ENCODE measurements at regions not wholly inside any gene's neighbourhood (a gene's known extent, or its start where the extent isn't known, plus 50 kb on each side); places are given as distances from the start of the nearest gene placed in this dataset.
A peak's percentile ranks its signal among the peaks of the same experiment; 100 is the strongest.
"Not testable (repeated sequence)": the region's sequence is repeated elsewhere in the genome, so short reads cannot be mapped to it uniquely, and the experiment has no call there.

DNA sequence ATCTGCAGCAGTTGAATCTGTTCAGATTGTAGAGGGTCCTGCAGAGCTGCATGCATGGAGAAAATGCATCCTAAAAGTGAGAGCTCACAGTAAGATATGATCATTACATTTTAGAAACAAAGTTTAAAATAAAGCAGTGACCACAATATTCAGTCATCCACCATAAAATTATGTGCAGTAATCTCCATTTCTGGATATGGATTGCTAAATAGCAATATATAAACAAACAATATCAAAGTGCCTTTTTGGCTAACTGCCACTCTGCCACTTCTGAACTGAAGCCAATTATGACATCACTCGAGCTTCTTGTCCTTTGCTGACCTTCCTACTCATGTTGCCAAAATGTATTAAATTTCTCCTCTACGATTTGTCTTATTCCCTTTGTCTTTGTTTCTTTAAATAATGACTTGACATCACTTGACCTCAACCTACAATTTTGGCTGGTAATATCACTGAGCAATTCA, 262.0 kb upstream of the CXADR start:
- DNase-seq, result no peak

DNA sequence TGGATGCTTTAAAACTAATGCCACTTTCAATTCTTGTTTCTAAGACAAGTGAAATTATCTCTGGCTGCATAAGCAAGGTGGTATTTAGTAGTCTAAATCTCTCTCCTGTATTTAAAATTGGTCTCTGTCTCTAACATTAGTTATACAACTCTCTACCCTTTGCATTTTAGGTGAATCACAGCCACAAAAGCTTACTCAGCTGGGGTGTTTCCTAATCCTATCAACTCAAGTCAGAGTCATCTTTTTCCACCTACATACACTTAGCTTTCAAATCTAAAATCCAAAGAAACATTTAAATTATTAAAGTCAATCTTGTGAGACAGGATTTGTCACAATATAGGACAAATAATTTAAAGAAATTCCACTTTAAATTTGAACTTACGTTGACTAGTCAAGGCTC, 255.1 kb upstream of the CXADR start:
- DNase-seq, result no peak

DNA sequence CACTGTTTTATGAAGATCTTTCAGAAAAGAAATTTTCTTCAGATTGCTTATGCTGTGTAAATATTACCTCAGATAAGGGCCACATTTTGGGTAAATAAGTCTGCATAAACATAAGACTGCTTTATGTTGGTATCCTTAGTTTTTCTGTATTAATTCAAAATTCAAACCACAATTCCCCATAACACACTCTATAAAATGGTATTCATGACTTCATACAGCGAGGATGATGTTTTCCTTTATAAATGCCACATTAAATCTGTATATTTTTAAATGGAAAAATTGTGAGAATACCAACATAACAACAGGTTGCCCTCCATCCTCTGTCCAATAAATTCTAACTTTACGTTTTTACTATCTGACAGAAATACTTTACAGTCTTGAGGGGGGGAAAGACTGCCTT, 248.7 kb upstream of the CXADR start:
- no peak for DNase-seq

DNA sequence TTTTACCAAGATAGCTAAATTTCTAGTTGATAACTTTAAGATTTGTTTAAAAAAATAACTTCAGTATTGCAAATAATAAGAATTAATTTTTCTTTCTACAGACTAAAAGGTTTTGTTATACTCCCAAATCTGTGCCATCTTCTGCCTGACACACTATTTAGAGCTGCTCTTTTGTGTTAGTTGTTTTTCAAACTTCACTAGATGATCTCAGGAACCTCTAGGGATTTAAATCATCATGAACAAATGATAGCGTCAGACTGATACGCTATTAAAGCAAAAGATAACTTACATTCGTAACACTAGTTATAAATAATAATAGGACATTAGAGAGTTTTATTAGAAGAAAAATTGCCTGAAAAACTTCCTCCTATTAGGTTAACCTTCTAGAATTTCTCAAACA, 243.1 kb upstream of the CXADR start:
- DNase-seq, result no peak

DNA sequence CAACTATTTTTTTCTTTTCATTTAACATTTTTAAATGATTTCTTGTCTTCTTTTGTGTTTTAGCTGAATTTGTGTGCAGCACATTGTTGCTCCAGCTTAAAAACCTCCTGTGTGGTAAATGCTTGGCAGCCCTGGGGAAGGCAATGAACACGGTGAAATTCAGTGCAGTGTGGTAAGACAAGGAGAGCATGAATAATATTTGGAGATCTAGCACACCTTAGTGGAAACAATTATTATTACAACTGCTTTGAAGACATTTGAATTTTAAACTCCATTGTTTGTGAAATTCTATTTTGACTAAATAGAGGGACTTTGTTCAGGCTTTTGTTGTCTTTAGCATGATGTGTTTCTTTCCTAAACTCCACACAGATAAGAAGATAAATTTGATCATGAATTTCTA, 242.6 kb upstream of the CXADR start:
- DNase-seq, result no peak

DNA sequence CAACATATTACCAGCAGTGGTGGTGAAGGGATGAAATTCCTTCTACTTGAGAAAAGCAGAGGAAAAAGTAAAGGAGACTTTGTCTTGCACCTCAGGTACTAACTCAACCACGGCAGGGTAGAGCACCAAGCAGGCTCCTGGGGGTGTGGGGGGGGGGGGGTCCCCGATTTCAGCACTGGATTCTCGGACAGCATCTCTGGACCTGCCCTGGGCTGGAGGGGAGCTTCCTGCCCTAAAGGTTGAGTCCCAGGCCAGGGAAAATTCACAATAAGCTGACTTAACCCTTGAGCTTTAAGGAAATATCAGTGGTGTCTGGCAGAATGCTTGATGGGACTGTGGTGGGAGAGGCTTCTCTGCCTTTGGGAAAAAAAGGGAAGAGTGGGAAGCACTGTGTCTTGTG, 233.2 kb upstream of the CXADR start:
- DNase-seq, result no peak

DNA sequence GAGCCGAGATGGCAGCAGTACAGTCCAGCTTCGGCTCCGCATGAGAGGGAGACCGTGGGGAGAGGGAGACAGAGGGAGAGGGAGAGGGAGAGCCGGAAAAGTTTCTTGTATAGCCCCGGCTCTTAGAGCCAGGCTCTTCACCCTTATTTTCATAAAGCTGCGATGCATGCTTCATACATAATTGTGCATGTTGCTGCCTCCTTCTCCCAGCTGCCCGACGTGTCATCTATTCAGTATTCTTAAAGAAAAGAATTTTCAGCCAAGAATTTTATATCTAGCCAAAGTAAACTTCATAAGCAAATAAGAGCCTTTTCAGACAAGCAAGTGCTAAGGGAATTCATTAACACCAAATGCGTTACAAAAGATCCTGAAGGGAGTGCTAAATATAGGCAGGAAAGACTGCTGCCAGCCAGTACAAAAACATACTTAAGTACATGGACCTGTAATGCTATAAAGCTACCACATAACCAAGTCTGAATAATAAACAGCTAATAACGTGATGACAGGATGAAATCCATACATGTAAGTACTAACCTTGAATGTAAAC, 219.8 kb upstream of the CXADR start:
- DNase-seq, result not testable (repeated sequence)

DNA sequence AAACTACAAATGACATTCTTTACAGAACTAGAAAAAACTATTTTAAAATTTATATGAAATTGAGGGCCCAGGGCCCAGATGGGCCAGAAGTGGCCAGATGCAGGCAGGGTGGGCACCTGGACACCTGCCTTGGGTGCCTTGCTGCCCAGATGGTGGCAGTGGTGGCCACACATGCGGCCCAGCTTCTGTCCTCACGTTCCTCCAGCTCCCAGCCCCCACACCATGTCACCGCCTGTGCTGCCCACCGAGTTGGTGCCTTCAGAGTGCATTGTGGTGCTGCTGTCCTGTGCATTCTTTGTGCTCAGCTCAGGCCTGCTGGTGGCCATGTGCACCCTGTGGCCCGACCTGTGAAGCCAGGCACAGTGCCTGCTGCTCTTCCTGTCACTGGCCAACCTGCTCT, 216.8 kb upstream of the CXADR start:
- DNase-seq, result no peak

DNA sequence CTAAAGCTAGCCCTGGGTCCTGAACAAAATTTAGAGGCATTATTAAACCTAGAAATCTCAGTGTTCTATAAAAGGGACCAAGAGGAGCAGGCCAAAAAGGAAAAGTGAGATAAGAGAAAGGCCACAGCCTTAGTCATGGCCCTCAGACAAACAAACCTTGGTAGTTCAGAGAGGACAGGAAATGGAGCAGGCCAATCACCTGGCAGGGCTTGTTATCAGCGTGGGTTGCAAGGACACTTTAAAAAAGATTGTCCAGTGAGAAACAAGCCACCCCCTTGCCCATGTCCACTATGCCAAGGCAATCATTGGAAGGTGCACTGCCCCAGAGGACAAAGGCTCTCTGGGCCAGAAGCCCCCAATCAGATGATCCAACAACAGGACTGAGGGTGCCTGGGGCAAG, 213.3 kb upstream of the CXADR start:
- DNase-seq, result not testable (repeated sequence)

DNA sequence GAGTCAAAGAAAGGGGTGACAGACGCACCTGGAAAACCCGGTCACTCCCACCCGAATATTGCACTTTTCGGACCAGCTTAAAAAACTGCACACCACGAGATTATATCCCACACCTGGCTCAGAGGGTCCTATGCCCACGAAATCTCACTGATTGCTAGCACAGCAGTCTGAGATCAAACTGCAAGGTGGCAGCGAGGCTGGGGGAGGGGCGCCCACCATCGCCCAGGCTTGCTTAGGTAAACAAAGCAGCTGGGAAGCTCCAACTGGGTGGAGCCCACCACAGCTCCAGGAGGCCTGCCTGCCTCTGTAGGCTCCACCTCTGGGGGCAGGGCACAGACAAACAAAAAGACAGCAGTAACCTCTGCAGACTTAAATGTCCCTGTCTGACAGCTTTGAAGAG, 185.1 kb upstream of the CXADR start:
- DNase-seq, result not testable (repeated sequence)

DNA sequence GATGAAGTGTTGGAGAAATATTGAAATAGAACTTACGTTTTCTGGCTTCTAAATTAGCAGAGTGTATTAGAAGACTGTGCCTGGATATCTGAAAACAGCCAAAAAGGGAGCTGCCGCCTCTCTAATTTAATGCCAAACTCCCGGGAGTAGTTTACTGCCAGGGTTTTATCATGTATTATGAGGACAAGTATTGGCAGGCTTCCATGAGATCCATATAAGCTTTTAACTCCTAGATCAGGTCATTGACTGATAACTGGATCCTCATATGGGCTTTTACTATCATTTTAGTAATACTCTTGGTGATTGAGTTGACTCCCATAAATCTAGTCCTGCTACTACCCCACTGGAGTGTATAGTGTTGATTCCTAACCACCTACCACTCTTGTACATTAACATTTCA, 178.4 kb upstream of the CXADR start:
- DNase-seq, result no peak

DNA sequence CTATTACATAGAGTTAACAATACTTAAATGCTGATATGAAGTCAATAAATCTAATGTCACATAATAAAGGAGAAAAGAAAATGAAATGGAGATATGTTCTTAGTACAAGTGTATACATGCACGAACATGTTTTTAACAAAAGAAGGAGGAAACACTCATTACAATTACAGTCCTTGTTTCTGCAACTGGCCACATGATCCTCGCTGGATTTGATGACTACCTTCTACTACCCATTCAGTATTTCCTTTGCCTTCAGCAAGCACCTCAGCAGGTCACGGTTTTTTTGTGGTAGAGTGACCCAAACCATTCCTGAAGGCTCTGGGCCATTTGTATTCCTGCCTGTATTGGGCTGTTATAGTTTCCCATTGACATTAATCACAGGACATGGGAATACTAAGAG, 172.8 kb upstream of the CXADR start:
- no peak for DNase-seq

DNA sequence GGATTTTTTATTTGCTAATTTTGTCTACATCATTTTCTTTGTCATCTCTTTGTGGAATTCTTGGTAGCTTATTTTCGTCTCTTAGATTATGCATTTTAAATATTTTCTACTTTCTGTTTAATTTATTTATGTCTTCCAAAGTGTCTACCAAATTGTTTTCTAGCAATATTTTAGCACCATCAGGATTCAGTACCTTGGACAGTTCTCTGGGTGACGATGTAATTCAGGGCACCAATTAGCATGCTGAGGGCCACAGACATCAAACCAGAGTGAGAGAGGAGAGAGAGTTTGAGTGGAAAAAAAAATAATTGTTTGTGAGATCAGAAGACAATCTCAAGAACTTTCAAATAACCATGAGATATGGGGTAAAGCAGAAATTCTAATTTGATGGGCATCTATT, 169.8 kb upstream of the CXADR start:
- DNase-seq, result peak; percentile 32

DNA sequence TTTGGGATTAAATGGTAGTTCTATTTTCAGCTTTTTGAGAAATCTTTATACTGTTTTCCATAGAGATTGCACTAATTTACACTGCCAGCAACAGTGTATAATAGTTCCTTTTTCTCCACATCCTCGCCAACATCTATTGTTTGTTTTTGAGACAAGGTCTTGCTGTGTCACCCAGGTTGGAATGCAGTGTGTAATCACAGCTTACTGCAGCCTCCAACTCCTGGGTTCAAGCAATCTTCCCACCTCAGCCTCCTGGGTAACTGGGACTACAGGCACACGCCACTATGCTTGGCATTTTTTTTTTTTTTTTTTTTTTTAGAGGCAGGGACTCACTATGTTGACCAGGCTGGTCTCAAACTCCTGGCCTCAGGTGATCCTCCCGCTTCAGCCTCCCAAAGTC, 164.5 kb upstream of the CXADR start:
- no peak for DNase-seq

DNA sequence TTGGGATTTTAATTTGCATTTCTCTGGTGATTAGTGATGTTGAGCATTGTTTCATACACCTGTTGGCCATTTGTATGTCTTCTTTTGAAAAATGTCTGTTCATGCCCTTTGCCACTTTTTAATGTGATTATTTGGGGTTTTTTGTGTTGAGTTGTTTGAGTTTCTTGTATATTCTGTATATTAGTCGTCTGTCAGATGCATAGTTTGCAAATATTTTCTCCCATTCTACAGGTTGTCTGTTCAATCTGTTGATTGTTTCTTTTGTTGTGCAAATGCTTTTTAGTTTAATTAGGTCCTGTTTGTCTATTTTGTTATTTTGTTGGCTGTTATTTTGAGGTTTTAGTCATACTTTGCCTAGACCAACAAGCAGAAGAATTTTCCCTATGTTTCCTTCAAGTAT, 164.0 kb upstream of the CXADR start:
- DNase-seq, result no peak

DNA sequence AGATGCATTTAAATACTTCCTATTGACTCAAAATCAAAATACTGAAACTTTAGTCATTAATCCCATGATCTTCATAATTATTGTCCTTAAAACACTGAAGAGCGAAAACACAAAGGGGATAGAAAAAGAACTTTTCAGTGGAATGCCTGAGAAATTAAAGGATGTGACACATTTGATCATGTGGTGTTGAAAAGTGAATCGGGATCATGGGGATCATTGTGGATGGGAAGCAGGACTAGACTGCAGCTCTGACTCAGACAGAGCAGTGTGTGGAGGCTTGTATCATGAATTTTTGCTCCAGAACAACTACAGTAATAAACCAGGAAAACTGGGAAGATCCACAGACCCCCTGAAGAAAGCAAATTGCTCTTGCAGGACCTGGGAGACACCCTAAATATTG, 161.1 kb upstream of the CXADR start:
- no peak for DNase-seq

DNA sequence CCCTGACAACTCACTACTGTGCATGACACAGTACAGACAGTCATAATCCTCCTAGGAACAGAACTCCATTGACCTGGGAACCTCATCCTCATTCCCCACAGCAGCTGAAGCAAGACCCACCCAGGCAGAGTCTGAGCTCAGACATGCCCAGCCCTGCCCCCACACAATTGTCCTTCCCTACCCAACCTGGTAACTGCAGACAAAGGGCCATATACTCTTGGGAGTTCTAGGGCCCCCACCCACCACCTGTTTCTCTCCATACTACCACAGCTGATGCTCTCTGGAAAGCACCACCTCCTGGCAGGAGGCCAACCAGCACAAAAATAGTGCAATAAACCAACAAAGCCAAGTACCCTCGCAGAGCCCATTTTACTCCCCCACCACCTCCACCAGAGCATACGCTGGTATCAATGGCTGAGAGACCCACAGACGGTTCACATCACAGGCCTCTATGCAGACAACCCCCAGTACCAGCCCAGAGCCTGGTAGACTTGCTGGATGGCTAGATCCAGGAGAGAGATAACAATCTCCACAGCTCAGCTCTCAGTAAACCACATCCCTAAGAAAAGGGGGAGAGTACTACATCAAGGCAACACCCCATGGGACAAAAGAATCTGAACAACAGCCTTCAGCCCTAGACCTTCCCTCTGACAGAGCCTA, 159.7 kb upstream of the CXADR start:
- no peak for DNase-seq

DNA sequence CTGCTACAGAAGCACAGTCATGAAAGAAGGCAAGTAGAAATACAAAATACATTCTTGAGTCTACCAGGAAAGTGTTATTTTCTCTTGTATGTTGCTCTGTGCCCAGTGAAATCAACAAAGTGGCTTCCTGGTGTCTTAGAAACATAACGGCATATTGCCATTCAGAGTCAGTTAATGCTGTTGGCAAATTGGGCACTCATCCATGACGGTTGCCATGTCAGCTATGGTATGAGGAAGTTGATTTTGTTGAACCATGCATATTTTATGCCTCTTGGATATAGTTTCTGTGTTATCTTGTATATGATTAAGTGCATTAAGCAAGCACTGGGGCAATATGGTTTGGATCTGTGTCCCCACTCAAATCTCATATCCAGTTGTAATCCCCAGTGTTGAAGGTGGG, 153.1 kb upstream of the CXADR start:
- no peak for DNase-seq

DNA sequence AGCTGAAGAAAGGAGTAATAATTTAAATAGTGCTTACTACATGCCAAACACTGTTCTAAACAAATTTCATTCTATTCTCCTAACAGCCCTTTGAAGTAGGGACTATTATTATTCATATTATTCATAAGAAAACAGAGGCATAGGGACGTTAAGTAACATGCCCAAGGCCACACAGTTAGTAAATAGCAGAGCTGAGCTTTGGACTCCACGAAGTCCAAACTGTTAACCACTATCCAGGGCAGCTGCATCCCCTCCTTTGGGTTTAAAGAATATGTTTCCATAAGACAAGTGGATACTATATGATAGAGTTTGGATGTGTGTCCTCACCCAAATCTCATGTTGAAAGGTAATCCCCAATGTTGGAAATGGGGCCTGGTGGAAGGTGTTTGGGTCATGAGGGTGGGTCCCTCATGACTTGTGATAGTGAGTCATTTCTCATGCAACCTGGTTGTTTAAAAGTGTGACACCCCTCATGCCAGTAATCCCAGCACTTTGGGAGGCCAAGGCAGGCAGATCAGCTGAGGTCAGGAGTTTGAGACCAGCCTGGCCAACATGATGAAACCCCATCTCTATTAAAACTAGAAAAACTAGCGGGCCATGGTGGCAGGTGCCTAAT, 144.0 kb upstream of the CXADR start:
- DNase-seq, result no peak

DNA sequence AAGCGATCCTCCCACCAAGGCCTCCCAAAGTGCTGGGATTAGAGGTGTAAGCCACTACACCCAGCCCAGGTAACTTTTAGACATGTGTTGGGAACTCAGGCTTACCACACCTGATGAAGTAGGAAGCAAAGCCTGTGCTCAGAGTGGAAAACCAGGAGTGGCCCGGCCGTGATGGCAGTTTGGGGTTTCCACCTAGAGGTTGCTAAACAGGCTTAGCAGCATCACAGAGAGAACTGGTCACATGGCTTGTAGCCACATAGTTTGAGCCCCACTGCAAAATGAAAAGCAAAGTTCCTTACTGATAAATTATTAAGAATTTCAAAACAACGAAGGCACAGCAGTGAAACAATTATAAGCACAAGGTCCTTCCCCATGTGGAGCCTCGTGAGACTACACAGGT, 142.6 kb upstream of the CXADR start:
- no peak for DNase-seq

DNA sequence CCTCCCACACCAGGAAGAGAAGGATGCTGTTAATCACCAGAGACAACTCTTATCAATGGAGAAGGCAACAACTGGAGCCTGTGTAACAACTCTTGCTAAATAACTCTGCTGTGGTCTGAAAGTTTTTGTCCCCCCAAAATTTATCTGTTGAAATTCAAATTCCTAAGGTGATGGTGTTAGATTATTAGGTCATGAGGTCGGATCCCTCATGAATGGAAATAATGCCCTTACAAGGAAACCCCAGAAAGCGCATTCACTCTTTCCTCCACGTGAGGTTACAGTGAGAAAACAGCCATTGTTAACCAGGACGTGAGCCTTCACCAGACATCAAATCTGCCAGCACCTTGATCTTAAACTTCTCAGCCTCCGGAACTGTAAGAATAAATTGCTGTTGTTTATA, 141.9 kb upstream of the CXADR start:
- no peak for DNase-seq

DNA sequence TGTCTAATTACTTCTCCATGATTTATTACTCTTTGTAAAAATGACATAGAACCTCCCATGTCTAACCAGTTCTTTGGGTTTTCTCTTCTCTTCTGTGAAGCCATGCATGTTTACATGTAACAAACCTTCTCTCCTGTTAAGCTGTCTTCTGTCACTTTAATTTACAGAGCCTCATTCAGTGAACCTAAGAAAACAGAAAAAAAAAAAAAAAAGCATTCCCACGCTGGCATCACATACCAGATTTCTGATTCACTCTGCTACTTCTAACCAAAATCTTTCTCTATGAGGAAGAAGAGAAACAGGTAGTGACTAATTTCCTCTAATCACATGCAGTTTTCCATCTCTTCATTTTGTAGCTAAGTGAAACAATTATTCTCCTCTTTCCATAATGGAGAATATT, 141.4 kb upstream of the CXADR start:
- DNase-seq, result peak; percentile 37

DNA sequence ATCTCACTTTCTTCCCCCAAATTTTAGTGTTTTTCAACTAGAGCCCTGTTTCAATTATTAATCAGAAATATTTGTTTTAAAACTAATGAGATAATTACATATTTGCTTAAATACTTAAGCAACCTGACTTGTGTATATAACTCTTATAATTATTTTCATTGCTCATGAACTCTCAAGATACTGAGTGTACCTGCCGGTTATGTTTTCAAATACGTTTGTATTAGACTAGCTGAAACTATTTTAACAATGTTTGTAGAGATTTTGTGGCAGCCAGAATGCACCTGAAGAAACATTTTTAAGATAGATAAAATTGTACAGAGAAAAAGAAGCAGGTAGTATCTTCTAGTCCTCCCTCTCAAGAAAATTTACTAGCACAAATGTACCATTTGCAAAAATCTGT, 140.6 kb upstream of the CXADR start:
- DNase-seq, result no peak

DNA sequence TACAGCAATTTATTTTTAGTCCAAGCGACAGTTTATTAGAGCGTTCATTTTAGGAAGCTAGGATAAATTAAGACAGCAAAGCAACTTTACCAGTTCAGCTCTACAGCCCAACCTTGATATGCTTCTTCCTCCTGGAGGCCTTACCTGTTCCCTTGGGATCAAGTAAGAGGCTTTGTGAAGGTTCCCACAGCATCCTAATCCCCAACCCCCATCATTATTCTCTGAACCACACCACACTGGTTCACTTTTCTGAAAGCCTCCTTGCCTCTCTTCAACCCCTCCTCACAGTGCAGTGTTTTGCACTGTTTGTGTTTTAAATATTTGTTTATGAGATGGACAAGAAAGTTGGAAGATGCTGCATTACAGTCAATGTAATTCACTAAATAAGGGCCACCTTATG, 126.3 kb upstream of the CXADR start:
- DNase-seq, result no peak

DNA sequence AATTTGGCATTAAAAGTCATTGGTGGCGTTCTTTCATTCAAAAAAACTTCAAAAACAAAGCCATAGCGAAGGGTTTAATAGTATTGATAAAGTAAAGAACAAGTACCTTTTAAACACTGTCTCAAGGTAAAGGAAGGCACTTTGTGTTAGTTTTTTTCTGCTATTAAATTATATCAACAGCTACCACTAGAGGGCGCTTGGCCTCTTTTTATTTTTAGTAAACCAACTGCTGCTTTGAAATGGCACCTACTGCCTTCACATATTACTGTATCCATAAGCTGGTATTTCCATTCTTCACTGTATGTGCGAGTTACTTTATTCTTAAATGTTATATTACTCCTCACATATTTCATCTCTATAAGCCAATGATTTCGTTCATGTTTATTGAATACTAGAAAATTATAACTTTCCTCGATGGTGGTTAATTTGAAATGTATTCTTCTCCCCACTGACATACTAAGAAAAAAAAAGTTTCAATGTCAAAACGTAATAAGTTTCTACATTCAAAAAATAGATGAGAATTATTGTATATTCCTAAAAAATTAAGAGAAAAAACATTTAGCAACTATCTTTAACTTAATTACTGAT, 125.7 kb upstream of the CXADR start:
- DNase-seq, result peak; percentile 33
